ENCODE measurements at regions not wholly inside any gene's neighbourhood (a gene's known extent, or its start where the extent isn't known, plus 50 kb on each side); places are given as distances from the start of the nearest gene placed in this dataset.

- no peak for TF ChIP-seq MAX (IDR thresholded peaks at IDR 0.05)
- no peak for TF ChIP-seq REST (IDR thresholded peaks at IDR 0.05)
These were observed 142.2 kb downstream of the SLC41A2 start for GRCh38 chr12:104815935-104816334.

Measured in liver (tissue), 1 donor.